ENCODE measurements at regions not wholly inside any gene's neighbourhood (a gene's known extent, or its start where the extent isn't known, plus 50 kb on each side); places are given as distances from the start of the nearest gene placed in this dataset.

GRCh38 chr1:229896306-229896705, 170.7 kb upstream of the GALNT2 start:
- Histone ChIP-seq H4K91ac (ENCODE audit: low read depth, low read length) (no peak overlapping the region), H2BK120ac (ENCODE audit: insufficient read depth, low read length, poor library complexity) (no peak overlapping the region), H3K79me1 (ENCODE audit: low read length) (no peaks in the 10 kb centered on the region), H3K4me2 (ENCODE audit: low read length) (no peak overlapping the region), H4K12ac (ENCODE audit: low read depth, low read length) (no peak overlapping the region), H2BK12ac (ENCODE audit: low read length) (no peak overlapping the region), H2AFZ (ENCODE audit: insufficient read depth, low read length, poor library complexity) (no peak overlapping the region), H3K27me3 (ENCODE audit: insufficient read depth, low read length) (no peaks in the 10 kb centered on the region), H3K23ac (ENCODE audit: low read length) (no peak overlapping the region), H3K9me3 (ENCODE audit: insufficient read depth, low read depth, low read length) (no peaks in the 10 kb centered on the region), H3K4me3 (ENCODE audit: low read depth, low read length) (no peak overlapping the region), H3K18ac (ENCODE audit: low read length) (no peak overlapping the region), H2BK5ac (ENCODE audit: low read depth, low read length, poor library complexity) (no peak overlapping the region), H3K4ac (ENCODE audit: low read depth, low read length) (no peak overlapping the region), H3K79me2 (ENCODE audit: control insufficient read depth, insufficient read depth, low read length, poor library complexity) (no peaks in the 10 kb centered on the region), H3K4me1 (ENCODE audit: control insufficient read depth in 1 of 2, insufficient read depth in 2 of 2, low read length in 2 of 2) (no peaks in the 10 kb centered on the region), H3K27ac (ENCODE audit: low read depth, low read length) (no peak overlapping the region), H4K8ac (ENCODE audit: low read depth, low read length) (no peak overlapping the region), H3K14ac (ENCODE audit: low read length) (no peak overlapping the region), H3K36me3 (ENCODE audit: control insufficient read depth in 1 of 2, insufficient read depth in 2 of 2, low read length in 2 of 2) (no peaks in the 10 kb centered on the region), H3K9ac (ENCODE audit: low read length) (no peak overlapping the region), H2AK5ac (ENCODE audit: low read length) (no peak overlapping the region)
- DNase-seq = no peak
- no CpG with 5 or more reads among the region's 2 CpGs for WGBS (ENCODE audit: extremely low coverage, insufficient coverage, insufficient read length)

- H3K27me3 ChIP-seq (ENCODE audit: insufficient read depth, low read length) = no peaks in the 10 kb centered on the region
- H3K18ac ChIP-seq (ENCODE audit: low read length) = no peak overlapping the region
These were observed 170.2 kb upstream of the GALNT2 start for GRCh38 chr1:229896861-229897260.

GRCh38 chr1:229897501-229897900, 169.5 kb upstream of the GALNT2 start:
- H3K27ac ChIP-seq (ENCODE audit: low read depth, low read length) = no peak overlapping the region
- no peak overlapping the region for H4K12ac ChIP-seq (ENCODE audit: low read depth, low read length)
- H3K4me1 ChIP-seq (ENCODE audit: control insufficient read depth in 1 of 2, insufficient read depth in 2 of 2, low read length in 2 of 2) = no peaks in the 10 kb centered on the region
- H3K4me2 ChIP-seq (ENCODE audit: low read length) = no peak overlapping the region
- no peak overlapping the region for H2BK12ac ChIP-seq (ENCODE audit: low read length)
- H4K8ac ChIP-seq (ENCODE audit: low read depth, low read length) = no peak overlapping the region
- no peak overlapping the region for H2BK120ac ChIP-seq (ENCODE audit: insufficient read depth, low read length, poor library complexity)
- H3K79me2 ChIP-seq (ENCODE audit: control insufficient read depth, insufficient read depth, low read length, poor library complexity) = no peaks in the 10 kb centered on the region
- WGBS (ENCODE audit: extremely low coverage, insufficient coverage, insufficient read length) = no CpG with 5 or more reads among the region's 8 CpGs
- no peak overlapping the region for H3K18ac ChIP-seq (ENCODE audit: low read length)
- no peak overlapping the region for H3K4ac ChIP-seq (ENCODE audit: low read depth, low read length)
- H3K9ac ChIP-seq (ENCODE audit: low read length) = no peak overlapping the region
- H2AFZ ChIP-seq (ENCODE audit: insufficient read depth, low read length, poor library complexity) = no peak overlapping the region
- no peaks in the 10 kb centered on the region for H3K27me3 ChIP-seq (ENCODE audit: insufficient read depth, low read length)
- no peak overlapping the region for H3K14ac ChIP-seq (ENCODE audit: low read length)
- H2BK5ac ChIP-seq (ENCODE audit: low read depth, low read length, poor library complexity) = no peak overlapping the region
- no peak overlapping the region for H4K91ac ChIP-seq (ENCODE audit: low read depth, low read length)
- H3K4me3 ChIP-seq (ENCODE audit: low read depth, low read length) = no peak overlapping the region
- H3K9me3 ChIP-seq (ENCODE audit: insufficient read depth, low read depth, low read length) = no peaks in the 10 kb centered on the region
- H3K23ac ChIP-seq (ENCODE audit: low read length) = no peak overlapping the region
- no peak overlapping the region for H2AK5ac ChIP-seq (ENCODE audit: low read length)
- H3K79me1 ChIP-seq (ENCODE audit: low read length) = no peaks in the 10 kb centered on the region
- DNase-seq = no peak
- no peaks in the 10 kb centered on the region for H3K36me3 ChIP-seq (ENCODE audit: control insufficient read depth in 1 of 2, insufficient read depth in 2 of 2, low read length in 2 of 2)

More at GRCh38 chr1:229896861-229897260, 170.2 kb upstream of the GALNT2 start:
- Histone ChIP-seq H2BK12ac (ENCODE audit: low read length) (no peak overlapping the region), H3K4ac (ENCODE audit: low read depth, low read length) (no peak overlapping the region), H4K91ac (ENCODE audit: low read depth, low read length) (no peak overlapping the region), H3K27ac (ENCODE audit: low read depth, low read length) (no peak overlapping the region), H3K23ac (ENCODE audit: low read length) (no peak overlapping the region), H2BK5ac (ENCODE audit: low read depth, low read length, poor library complexity) (no peak overlapping the region), H2AFZ (ENCODE audit: insufficient read depth, low read length, poor library complexity) (no peak overlapping the region), H3K79me1 (ENCODE audit: low read length) (no peaks in the 10 kb centered on the region), H3K4me3 (ENCODE audit: low read depth, low read length) (no peak overlapping the region), H3K4me2 (ENCODE audit: low read length) (no peak overlapping the region), H3K14ac (ENCODE audit: low read length) (no peak overlapping the region), H4K8ac (ENCODE audit: low read depth, low read length) (no peak overlapping the region), H2BK120ac (ENCODE audit: insufficient read depth, low read length, poor library complexity) (no peak overlapping the region), H3K9ac (ENCODE audit: low read length) (no peak overlapping the region), H3K9me3 (ENCODE audit: insufficient read depth, low read depth, low read length) (no peaks in the 10 kb centered on the region), H3K36me3 (ENCODE audit: control insufficient read depth in 1 of 2, insufficient read depth in 2 of 2, low read length in 2 of 2) (no peaks in the 10 kb centered on the region), H3K79me2 (ENCODE audit: control insufficient read depth, insufficient read depth, low read length, poor library complexity) (no peaks in the 10 kb centered on the region), H3K4me1 (ENCODE audit: control insufficient read depth in 1 of 2, insufficient read depth in 2 of 2, low read length in 2 of 2) (no peaks in the 10 kb centered on the region), H4K12ac (ENCODE audit: low read depth, low read length) (no peak overlapping the region), H2AK5ac (ENCODE audit: low read length) (no peak overlapping the region)
- no CpG with 5 or more reads among the region's 5 CpGs for WGBS (ENCODE audit: extremely low coverage, insufficient coverage, insufficient read length)
- no peak for DNase-seq

- H3K9ac ChIP-seq (ENCODE audit: low read length) = no peak overlapping the region
- H4K91ac ChIP-seq (ENCODE audit: low read depth, low read length) = no peak overlapping the region
- H4K12ac ChIP-seq (ENCODE audit: low read depth, low read length) = no peak overlapping the region
- no peak overlapping the region for H2BK12ac ChIP-seq (ENCODE audit: low read length)
- no peak overlapping the region for H4K8ac ChIP-seq (ENCODE audit: low read depth, low read length)
- H2BK120ac ChIP-seq (ENCODE audit: insufficient read depth, low read length, poor library complexity) = no peak overlapping the region
- H3K4ac ChIP-seq (ENCODE audit: low read depth, low read length) = no peak overlapping the region
- WGBS (ENCODE audit: extremely low coverage, insufficient coverage, insufficient read length) = no CpG with 5 or more reads among the region's 1 CpG
- no peak overlapping the region for H2BK5ac ChIP-seq (ENCODE audit: low read depth, low read length, poor library complexity)
- no peak overlapping the region for H2AK5ac ChIP-seq (ENCODE audit: low read length)
- H3K4me2 ChIP-seq (ENCODE audit: low read length) = no peak overlapping the region
- no peak for DNase-seq
- H3K4me1 ChIP-seq (ENCODE audit: control insufficient read depth in 1 of 2, insufficient read depth in 2 of 2, low read length in 2 of 2) = no peaks in the 10 kb centered on the region
- no peak overlapping the region for H3K27ac ChIP-seq (ENCODE audit: low read depth, low read length)
- H3K14ac ChIP-seq (ENCODE audit: low read length) = no peak overlapping the region
- H3K9me3 ChIP-seq (ENCODE audit: insufficient read depth, low read depth, low read length) = no peaks in the 10 kb centered on the region
- H2AFZ ChIP-seq (ENCODE audit: insufficient read depth, low read length, poor library complexity) = no peak overlapping the region
- no peak overlapping the region for H3K4me3 ChIP-seq (ENCODE audit: low read depth, low read length)
- H3K79me1 ChIP-seq (ENCODE audit: low read length) = no peaks in the 10 kb centered on the region
- H3K36me3 ChIP-seq (ENCODE audit: control insufficient read depth in 1 of 2, insufficient read depth in 2 of 2, low read length in 2 of 2) = no peaks in the 10 kb centered on the region
- H3K27me3 ChIP-seq (ENCODE audit: insufficient read depth, low read length) = no peaks in the 10 kb centered on the region
- H3K18ac ChIP-seq (ENCODE audit: low read length) = no peak overlapping the region
- no peaks in the 10 kb centered on the region for H3K79me2 ChIP-seq (ENCODE audit: control insufficient read depth, insufficient read depth, low read length, poor library complexity)
- no peak overlapping the region for H3K23ac ChIP-seq (ENCODE audit: low read length)
These were observed 166.8 kb upstream of the GALNT2 start for GRCh38 chr1:229900220-229900619.
